Hepatocyte (in vitro differentiated cells): ENCODE measurements at regions not wholly inside any gene's neighbourhood (a gene's known extent, or its start where the extent isn't known, plus 50 kb on each side); places are given as distances from the start of the nearest gene placed in this dataset.
A peak's percentile ranks its signal among the peaks of the same experiment; 100 is the strongest.

Source experiments
- DNase-seq: peaks from one replicate; pipeline ENCODE4 v3.0.0-alpha.2; 2016; ENCODE audit warnings: low spot score
- H2AFZ ChIP-seq: fragments of 200-600 bp; sonication (generic); 2 replicates; pipeline ENCODE4 v1.6.0; 2016; ENCODE audit warnings: antibody characterized with exemption, mild to moderate bottlenecking
- H3K27ac ChIP-seq: fragments of 200-600 bp; sonication (generic); 2 replicates; pipeline ENCODE4 v1.5.1; 2016; ENCODE audit warnings: mild to moderate bottlenecking
- H3K27me3 ChIP-seq: fragments of 200-600 bp; sonication (generic); 2 replicates; pipeline ENCODE4 v1.6.1; 2016
- H3K36me3 ChIP-seq: fragments of 200-600 bp; sonication (generic); replicated peaks from 2 replicates; pipeline ENCODE4 v1.5.1; 2016; ENCODE audit warnings: low read depth; ENCODE audit not compliant: insufficient read depth
- H3K4me1 ChIP-seq: fragments of 200-600 bp; sonication (generic); 2 replicates; pipeline ENCODE4 v1.5.1; 2016; ENCODE audit warnings: mild to moderate bottlenecking, moderate library complexity; ENCODE audit not compliant: insufficient read depth
- H3K4me2 ChIP-seq: fragments of 200-600 bp; sonication (generic); 2 replicates; pipeline ENCODE4 v1.6.0; 2016
- H3K4me3 ChIP-seq: fragments of 200-600 bp; sonication (generic); 2 replicates; pipeline ENCODE4 v1.5.1; 2016; ENCODE audit warnings: mild to moderate bottlenecking
- H3K79me2 ChIP-seq: fragments of 200-600 bp; sonication (generic); 2 replicates; pipeline ENCODE4 v1.6.0; 2017; ENCODE audit warnings: mild to moderate bottlenecking
- H3K9me2 ChIP-seq: fragments of 200-600 bp; sonication (generic); replicated peaks from 2 replicates; pipeline ENCODE4 v1.6.0; 2017; ENCODE audit warnings: mild to moderate bottlenecking; ENCODE audit not compliant: insufficient read depth
- H3K9me3 ChIP-seq: fragments of 200-600 bp; sonication (generic); 2 replicates; pipeline ENCODE4 v1.5.1; 2016; ENCODE audit warnings: low read depth, mild to moderate bottlenecking
- H4K20me1 ChIP-seq: fragments of 200-600 bp; sonication (generic); 2 replicates; pipeline ENCODE4 v1.6.0; 2016; ENCODE audit warnings: mild to moderate bottlenecking; ENCODE audit not compliant: insufficient read depth, poor library complexity, severe bottlenecking
- CTCF ChIP-seq: fragments of 200-600 bp; sonication (generic); IDR thresholded peaks from 2 replicates; pipeline ENCODE4 v1.5.1; 2016; ENCODE audit warnings: antibody characterized with exemption, mild to moderate bottlenecking; ENCODE audit not compliant: poor library complexity
- EZH2 ChIP-seq: fragments of 200-600 bp; sonication (generic); IDR thresholded peaks from 2 replicates; pipeline ENCODE4 v1.6.1; 2016; ENCODE audit warnings: antibody characterized with exemption, mild to moderate bottlenecking, borderline replicate concordance
- EZH2phosphoT487 ChIP-seq: fragments of 200-600 bp; sonication (generic); IDR thresholded peaks from one replicate; pipeline ENCODE4 v1.6.1; 2018; ENCODE audit warnings: antibody characterized with exemption, mild to moderate bottlenecking, low read depth, moderate library complexity; ENCODE audit not compliant: unreplicated experiment, severe bottlenecking
- WGBS: methylation state at CpG from one replicate; pipeline ENCODE4 v1.1.6; 2016; ENCODE audit warnings: low lambda C conversion rate; ENCODE audit errors: missing lambda C conversion rate; 5-methylcytosine and 5-hydroxymethylcytosine counted together

DNA sequence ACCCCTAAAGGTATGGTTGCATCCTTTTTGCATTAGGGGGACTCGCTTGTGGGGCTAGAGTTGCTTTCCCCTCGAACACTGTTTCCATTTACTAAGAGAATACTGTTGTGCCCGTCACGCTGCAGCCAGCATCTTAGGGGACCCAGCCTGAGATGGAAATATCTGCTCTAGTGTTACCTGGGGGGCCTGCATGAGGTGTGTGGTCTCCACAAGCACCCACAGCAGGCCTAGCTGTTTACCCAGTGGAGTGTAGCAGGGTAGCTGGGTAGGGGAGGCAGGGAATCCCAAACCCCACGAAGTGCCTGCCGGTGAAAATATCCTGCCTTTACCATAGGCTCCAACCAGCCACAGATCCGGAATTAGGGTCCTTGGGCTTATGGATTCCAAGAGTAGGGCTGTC is 303.6 kb downstream of the PTPRU start:
- H2AFZ ChIP-seq = no peak overlapping the region

GRCh38 chr1:29538586-29538985 is 302.3 kb downstream of the PTPRU start:
- Histone ChIP-seq H3K27ac (no peak overlapping the region), H3K36me3 (no peaks in the 10 kb centered on the region), H3K9me3 (no peaks in the 10 kb centered on the region), H3K4me2 (no peak overlapping the region), H3K79me2 (no peaks in the 10 kb centered on the region), H3K4me3 (no peak overlapping the region), H4K20me1 (no peaks in the 10 kb centered on the region), H3K27me3 (no peaks in the 10 kb centered on the region), H3K4me1 (no peaks in the 10 kb centered on the region), H3K9me2 (no peaks in the 10 kb centered on the region), H2AFZ (no peak overlapping the region)
- TF ChIP-seq CTCF = no peak
- no peak for TF ChIP-seq EZH2
- no peak for TF ChIP-seq EZH2phosphoT487
- DNase-seq = no peak
- WGBS = 82% methylated on average over 3 of the region's 3 CpGs

More for the DNA sequence above, 303.6 kb downstream of the PTPRU start:
- no peak overlapping the region for H3K4me3 ChIP-seq
- 87% methylated on average over 7 of the region's 7 CpGs for WGBS
- H3K79me2 ChIP-seq = no peaks in the 10 kb centered on the region
- no peaks in the 10 kb centered on the region for H3K4me1 ChIP-seq
- H4K20me1 ChIP-seq = no peaks in the 10 kb centered on the region
- no peaks in the 10 kb centered on the region for H3K9me2 ChIP-seq
- H3K36me3 ChIP-seq = no peaks in the 10 kb centered on the region
- TF ChIP-seq CTCF (no peak), EZH2phosphoT487 (no peak), EZH2 (no peak)
- H3K27me3 ChIP-seq = no peaks in the 10 kb centered on the region
- no peak overlapping the region for H3K4me2 ChIP-seq
- H3K27ac ChIP-seq = no peak overlapping the region
- no peaks in the 10 kb centered on the region for H3K9me3 ChIP-seq
- no peak for DNase-seq

DNA sequence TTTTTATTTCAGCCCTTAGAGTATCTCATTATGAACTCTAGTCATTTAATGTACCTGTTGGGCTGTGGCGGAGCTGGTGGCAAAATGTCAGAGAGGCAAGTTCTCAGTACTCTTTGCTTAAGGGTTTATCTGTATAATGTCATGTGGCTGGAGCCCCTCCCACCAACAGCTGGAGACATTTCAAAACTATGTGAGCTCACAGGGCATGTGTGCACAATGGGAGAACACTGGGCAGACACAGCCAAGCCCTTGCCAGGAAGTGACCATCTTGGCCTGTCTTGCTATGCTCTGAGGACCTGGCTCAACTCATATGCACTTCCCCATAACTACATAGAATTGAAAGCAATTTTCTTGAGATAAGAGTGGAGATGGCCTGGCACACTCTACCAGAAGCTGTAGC is 296.4 kb downstream of the PTPRU start:
- TF ChIP-seq EZH2phosphoT487 = no peak
- peak; percentile 27 for DNase-seq
- 96% methylated on average over 1 of the region's 1 CpG for WGBS
- no peak overlapping the region for H3K27ac ChIP-seq
- no peak overlapping the region for H3K4me2 ChIP-seq
- H4K20me1 ChIP-seq = no peaks in the 10 kb centered on the region
- H3K27me3 ChIP-seq = peaks cover 3% of the 10 kb centered on the region
- no peaks in the 10 kb centered on the region for H3K36me3 ChIP-seq
- H2AFZ ChIP-seq = no peak overlapping the region
- H3K4me1 ChIP-seq = no peaks in the 10 kb centered on the region
- peaks cover 8% of the 10 kb centered on the region for H3K9me3 ChIP-seq
- H3K79me2 ChIP-seq = no peaks in the 10 kb centered on the region
- no peaks in the 10 kb centered on the region for H3K9me2 ChIP-seq
- no peak overlapping the region for H3K4me3 ChIP-seq

GRCh38 chr1:29532285-29532684 is 296.0 kb downstream of the PTPRU start:
- no peak for TF ChIP-seq EZH2phosphoT487
- no peak for TF ChIP-seq CTCF
- TF ChIP-seq EZH2 = no peak
- Histone ChIP-seq H3K27me3 (peaks cover 7% of the 10 kb centered on the region), H3K9me3 (peaks cover 8% of the 10 kb centered on the region), H3K9me2 (no peaks in the 10 kb centered on the region), H3K4me1 (no peaks in the 10 kb centered on the region), H3K4me3 (no peak overlapping the region), H3K4me2 (no peak overlapping the region), H3K27ac (no peak overlapping the region), H4K20me1 (no peaks in the 10 kb centered on the region), H3K36me3 (no peaks in the 10 kb centered on the region), H2AFZ (no peak overlapping the region), H3K79me2 (no peaks in the 10 kb centered on the region)
- no peak for DNase-seq
- WGBS = 70% methylated on average over 6 of the region's 6 CpGs
